H1 (cell line): ENCODE measurements at regions not wholly inside any gene's neighbourhood (a gene's known extent, or its start where the extent isn't known, plus 50 kb on each side); places are given as distances from the start of the nearest gene placed in this dataset.

Source experiments
- BACH1 ChIP-seq: IDR thresholded peaks from 2 replicates; pipeline ENCODE4 v1.6.1; 2012; ENCODE audit warnings: low read length, improper control_type of control experiment
- CTCF ChIP-seq, 3 experiments: IDR thresholded peaks; 1 replicate in 2 of 3; 2 replicates in 1 of 3; pipeline versions ENCODE4 v1.5.1 to v1.6.1; 2011; ENCODE audit warnings: low read length in 3 of 3, mild to moderate bottlenecking in 3 of 3, inconsistent platforms in 2 of 3, low read depth in 1 of 3, moderate library complexity in 1 of 3; ENCODE audit not compliant: insufficient read depth in 1 of 3; ENCODE audit errors: control extremely low read depth in 1 of 3
- RAD21 ChIP-seq, 2 experiments: IDR thresholded peaks in 1 of 2; conservative IDR thresholded peaks in 1 of 2; 2 replicates each; pipeline ENCODE4 v1.6.1; 2011; ENCODE audit warnings: low read depth in 2 of 2, low read length in 2 of 2, improper control_type of control experiment in 1 of 2, inconsistent platforms in 1 of 2, mild to moderate bottlenecking in 1 of 2, moderate library complexity in 1 of 2

GRCh38 chr13:72651144-72651543 lies 76.3 kb downstream of the MZT1 start (continued):
- no peak for TF ChIP-seq BACH1
- TF ChIP-seq CTCF (IDR thresholded peaks at IDR 0.05; ENCODE audit: control extremely low read depth in 1 of 3, insufficient read depth in 1 of 3, low read depth in 1 of 3, low read length in 3 of 3), result peak in 2 of 3 experiments; percentile 28 to 65; a peak in 1 of 4 replicates
- peak; percentile 68 to 69 for TF ChIP-seq RAD21 (IDR thresholded peaks at IDR 0.05 in 1 of 2, conservative IDR thresholded peaks at IDR 0.05 in 1 of 2; ENCODE audit: low read depth in 2 of 2, low read length in 2 of 2)
